ENCODE measurements at regions not wholly inside any gene's neighbourhood (a gene's known extent, or its start where the extent isn't known, plus 50 kb on each side); places are given as distances from the start of the nearest gene placed in this dataset.

- DNase-seq (ENCODE audit: low spot score): no peak
These were observed 732.4 kb downstream of the IPMK start for GRCh38 chr10:57535306-57535705.

GRCh38 chr10:57513637-57514036, 754.1 kb downstream of the IPMK start:
- no peak for DNase-seq (ENCODE audit: low spot score)

GRCh38 chr10:57507788-57508187, 759.9 kb downstream of the IPMK start:
- no peak for DNase-seq (ENCODE audit: low spot score)

- DNase-seq (ENCODE audit: low spot score): no peak
These were observed 761.1 kb downstream of the IPMK start for GRCh38 chr10:57506414-57507094.

- DNase-seq (ENCODE audit: low spot score): no peak
These were observed 773.2 kb downstream of the IPMK start for GRCh38 chr10:57494486-57494885.

- DNase-seq (ENCODE audit: low spot score): no peak
These were observed 785.4 kb downstream of the IPMK start for GRCh38 chr10:57482259-57482658.

- no peak for DNase-seq (ENCODE audit: low spot score)
These were observed 794.7 kb downstream of the IPMK start for GRCh38 chr10:57472823-57473619.

GRCh38 chr10:57468894-57469432, 798.7 kb downstream of the IPMK start:
- DNase-seq (ENCODE audit: low spot score): no peak

GRCh38 chr10:57465155-57465554, 802.5 kb downstream of the IPMK start:
- no peak for DNase-seq (ENCODE audit: low spot score)

- no peak for DNase-seq (ENCODE audit: low spot score)
These were observed 807.2 kb downstream of the IPMK start for GRCh38 chr10:57460540-57460939.

- no peak for DNase-seq (ENCODE audit: low spot score)
These were observed 809.7 kb downstream of the IPMK start for GRCh38 chr10:57457972-57458512.

- DNase-seq (ENCODE audit: low spot score): no peak
These were observed 837.3 kb downstream of the IPMK start for GRCh38 chr10:57430376-57430775.

GRCh38 chr10:57420881-57421280, 846.8 kb downstream of the IPMK start:
- DNase-seq (ENCODE audit: low spot score): no peak

GRCh38 chr10:57418476-57418875, 849.2 kb downstream of the IPMK start:
- no peak for DNase-seq (ENCODE audit: low spot score)

- DNase-seq (ENCODE audit: low spot score): no peak
These were observed 871.8 kb downstream of the IPMK start for GRCh38 chr10:57395923-57396322.

GRCh38 chr10:57367412-57367811, 900.3 kb downstream of the IPMK start:
- DNase-seq (ENCODE audit: low spot score): no peak

- DNase-seq (ENCODE audit: low spot score): no peak
These were observed 904.9 kb downstream of the IPMK start for GRCh38 chr10:57362811-57363210.

- no peak for DNase-seq (ENCODE audit: low spot score)
These were observed 914.2 kb downstream of the IPMK start for GRCh38 chr10:57353403-57354003.

- no peak for DNase-seq (ENCODE audit: low spot score)
These were observed 916.6 kb downstream of the IPMK start for GRCh38 chr10:57351076-57351475.

- no peak for DNase-seq (ENCODE audit: low spot score)
These were observed 926.4 kb downstream of the IPMK start for GRCh38 chr10:57341294-57341693.

GRCh38 chr10:57338823-57339558, 928.7 kb downstream of the IPMK start:
- peak; percentile 11 for DNase-seq (ENCODE audit: low spot score)

GRCh38 chr10:57336865-57337264, 930.8 kb downstream of the IPMK start:
- no peak for DNase-seq (ENCODE audit: low spot score)
